Neutrophil (primary cell): ENCODE measurements at regions not wholly inside any gene's neighbourhood (a gene's known extent, or its start where the extent isn't known, plus 50 kb on each side); places are given as distances from the start of the nearest gene placed in this dataset.

Experiments used
- H3K27ac ChIP-seq: fragments of 200-600 bp; sonication (generic); 2 replicates; pipeline ENCODE4 v1.5.1; 2016; ENCODE audit warnings: mild to moderate bottlenecking, moderate library complexity
- H3K27me3 ChIP-seq: fragments of 200-600 bp; sonication (generic); 2 replicates; pipeline ENCODE4 v1.6.0; 2016; ENCODE audit warnings: mild to moderate bottlenecking
- H3K36me3 ChIP-seq: fragments of 200-600 bp; sonication (generic); 2 replicates; pipeline ENCODE4 v1.5.1; 2017
- H3K4me1 ChIP-seq, 2 experiments: fragments of 200-600 bp in 1 of 2; sonication (generic) in 1 of 2; 1 replicate in 1 of 2; 2 replicates in 1 of 2; pipeline versions ENCODE4 v1.5.1 to v1.6.1; 2013 to 2016; ENCODE audit warnings: low read depth in 1 of 2, low read length in 1 of 2, mild to moderate bottlenecking in 1 of 2, moderate library complexity in 1 of 2; ENCODE audit not compliant: control insufficient read depth in 1 of 2, insufficient read depth in 1 of 2
- H3K4me3 ChIP-seq, 2 experiments: fragments of 200-600 bp in 1 of 2; sonication (generic) in 1 of 2; 1 replicate in 1 of 2; 2 replicates in 1 of 2; pipeline ENCODE4 v1.5.1; 2013 to 2016; ENCODE audit warnings: low read depth in 1 of 2, low read length in 1 of 2, mild to moderate bottlenecking in 1 of 2, moderate library complexity in 1 of 2
- H3K9me3 ChIP-seq: fragments of 200-600 bp; sonication (generic); 2 replicates; pipeline ENCODE4 v1.5.1; 2016
- TF ChIP-seq, protein P1 (sequence below): fragments of 200-600 bp; sonication (generic); IDR thresholded peaks from 2 replicates; pipeline ENCODE4 v1.5.1; 2016; ENCODE audit warnings: antibody characterized with exemption

DNA sequence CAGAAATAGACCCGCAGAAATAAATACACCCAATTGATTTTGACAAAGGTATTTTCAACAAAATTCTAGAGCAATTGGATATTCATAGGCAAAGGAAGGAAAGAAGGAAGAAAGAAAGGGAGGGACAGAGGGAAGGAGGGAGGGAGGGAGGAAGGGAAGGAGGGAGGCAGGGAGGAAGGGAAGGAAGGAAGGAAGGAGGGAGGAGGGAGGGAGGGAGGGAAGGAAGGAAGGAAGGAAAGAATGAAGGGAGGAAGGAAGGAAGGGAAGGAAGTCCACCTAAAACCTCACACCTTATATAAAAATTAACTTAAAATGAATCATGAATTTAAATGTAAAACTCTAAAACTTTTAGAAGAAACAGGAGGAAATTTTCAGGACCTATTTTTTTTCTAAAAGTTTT lies 94.2 kb upstream of the USP47 start:
- H3K9me3 ChIP-seq: no peaks in the 10 kb centered on the region
- no peaks in the 10 kb centered on the region for H3K4me1 ChIP-seq
- peaks cover 6% of the 10 kb centered on the region for H3K27me3 ChIP-seq
- no peak overlapping the region for H3K4me3 ChIP-seq
- H3K36me3 ChIP-seq: no peaks in the 10 kb centered on the region
- TF ChIP-seq, protein P1, sequence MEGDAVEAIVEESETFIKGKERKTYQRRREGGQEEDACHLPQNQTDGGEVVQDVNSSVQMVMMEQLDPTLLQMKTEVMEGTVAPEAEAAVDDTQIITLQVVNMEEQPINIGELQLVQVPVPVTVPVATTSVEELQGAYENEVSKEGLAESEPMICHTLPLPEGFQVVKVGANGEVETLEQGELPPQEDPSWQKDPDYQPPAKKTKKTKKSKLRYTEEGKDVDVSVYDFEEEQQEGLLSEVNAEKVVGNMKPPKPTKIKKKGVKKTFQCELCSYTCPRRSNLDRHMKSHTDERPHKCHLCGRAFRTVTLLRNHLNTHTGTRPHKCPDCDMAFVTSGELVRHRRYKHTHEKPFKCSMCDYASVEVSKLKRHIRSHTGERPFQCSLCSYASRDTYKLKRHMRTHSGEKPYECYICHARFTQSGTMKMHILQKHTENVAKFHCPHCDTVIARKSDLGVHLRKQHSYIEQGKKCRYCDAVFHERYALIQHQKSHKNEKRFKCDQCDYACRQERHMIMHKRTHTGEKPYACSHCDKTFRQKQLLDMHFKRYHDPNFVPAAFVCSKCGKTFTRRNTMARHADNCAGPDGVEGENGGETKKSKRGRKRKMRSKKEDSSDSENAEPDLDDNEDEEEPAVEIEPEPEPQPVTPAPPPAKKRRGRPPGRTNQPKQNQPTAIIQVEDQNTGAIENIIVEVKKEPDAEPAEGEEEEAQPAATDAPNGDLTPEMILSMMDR: no peak
- no peak overlapping the region for H3K27ac ChIP-seq

DNA sequence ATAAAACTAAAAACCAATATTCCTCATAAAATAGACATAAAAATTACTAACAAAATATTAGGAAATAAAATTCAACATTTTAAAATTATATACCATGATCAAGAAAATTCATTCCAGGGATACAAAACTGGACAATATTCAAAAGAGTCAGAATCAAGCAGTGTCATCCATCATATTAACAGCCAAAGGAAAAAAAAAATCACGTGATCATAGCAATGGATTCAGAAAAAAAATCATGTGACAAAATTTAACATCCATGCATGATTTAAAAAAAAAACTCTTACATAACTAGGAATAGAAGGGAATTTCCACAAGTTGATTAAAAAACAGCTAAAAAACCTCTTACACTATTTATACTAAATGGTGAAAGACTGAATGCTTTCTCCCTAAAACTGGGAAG lies 95.3 kb upstream of the USP47 start:
- no peak overlapping the region for H3K4me3 ChIP-seq
- TF ChIP-seq, protein P1: no peak
- no peaks in the 10 kb centered on the region for H3K4me1 ChIP-seq
- H3K9me3 ChIP-seq: no peaks in the 10 kb centered on the region
- H3K36me3 ChIP-seq: no peaks in the 10 kb centered on the region
- H3K27ac ChIP-seq: no peak overlapping the region
- H3K27me3 ChIP-seq: no peaks in the 10 kb centered on the region

DNA sequence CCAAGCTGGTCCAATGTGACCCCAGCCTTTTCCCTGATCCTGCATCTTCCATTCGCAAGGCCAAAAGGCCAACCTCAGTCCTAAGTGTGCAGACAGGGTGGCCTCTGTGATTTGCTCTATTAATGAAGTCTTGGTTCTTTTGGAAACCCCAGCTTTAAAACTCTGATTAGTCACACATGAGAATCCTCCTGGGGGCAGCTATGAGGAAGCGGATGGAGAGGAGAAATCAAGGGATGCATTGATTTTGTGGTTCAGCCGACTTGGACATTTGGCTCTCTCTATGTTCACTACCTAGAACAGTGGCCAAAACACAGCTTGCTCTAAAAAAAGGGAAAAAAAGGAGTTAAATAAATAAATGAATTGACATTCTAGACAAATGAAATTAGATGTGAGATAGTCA lies 98.6 kb upstream of the USP47 start:
- TF ChIP-seq, protein P1: no peak
- H3K36me3 ChIP-seq: no peaks in the 10 kb centered on the region
- H3K9me3 ChIP-seq: no peaks in the 10 kb centered on the region
- H3K27ac ChIP-seq: no peak overlapping the region
- H3K4me3 ChIP-seq: no peak overlapping the region
- H3K4me1 ChIP-seq: no peaks in the 10 kb centered on the region
- no peaks in the 10 kb centered on the region for H3K27me3 ChIP-seq

DNA sequence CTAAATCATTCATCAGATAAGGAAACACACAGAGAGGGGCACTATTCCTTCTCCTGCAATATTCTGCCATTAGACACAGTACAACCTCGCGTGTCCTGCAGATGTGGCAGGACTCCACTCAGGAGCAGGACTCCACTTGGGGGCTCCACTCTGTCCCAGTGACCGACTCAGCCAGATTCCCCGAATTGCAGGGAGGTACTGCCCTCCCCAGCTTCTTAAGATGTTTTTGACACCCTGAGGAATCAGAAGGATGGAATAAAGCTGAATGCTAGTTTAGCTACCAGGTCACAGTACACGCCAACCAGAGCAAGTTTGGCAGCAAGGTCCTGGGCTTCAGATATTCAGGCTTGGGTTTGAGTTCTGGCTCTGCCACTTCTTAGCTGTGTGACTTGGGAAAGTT lies 99.3 kb upstream of the USP47 start:
- H3K27me3 ChIP-seq: no peaks in the 10 kb centered on the region
- H3K4me3 ChIP-seq: no peak overlapping the region
- H3K9me3 ChIP-seq: no peaks in the 10 kb centered on the region
- TF ChIP-seq, protein P1: no peak
- no peaks in the 10 kb centered on the region for H3K4me1 ChIP-seq
- no peak overlapping the region for H3K27ac ChIP-seq
- H3K36me3 ChIP-seq: no peaks in the 10 kb centered on the region

DNA sequence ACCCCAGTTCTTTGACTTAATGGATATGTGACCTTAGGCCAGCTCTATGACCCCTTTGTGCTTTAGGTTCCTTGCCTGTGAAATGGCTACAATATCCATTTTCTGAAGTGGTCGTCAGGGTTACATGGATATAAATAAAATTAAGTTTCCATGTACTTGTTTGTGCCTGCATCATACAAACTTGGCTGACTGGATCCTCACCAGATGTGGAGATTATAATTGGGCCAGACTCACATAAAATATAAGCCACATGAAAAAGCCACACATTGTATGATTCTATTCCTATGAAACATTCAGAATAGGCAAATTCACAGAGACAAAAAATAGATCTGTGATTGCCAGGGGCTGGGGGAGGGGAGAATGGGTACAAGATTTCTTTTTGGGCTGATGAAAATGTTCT lies 100.9 kb upstream of the USP47 start:
- H3K9me3 ChIP-seq: no peaks in the 10 kb centered on the region
- no peaks in the 10 kb centered on the region for H3K36me3 ChIP-seq
- TF ChIP-seq, protein P1: no peak
- H3K4me1 ChIP-seq: no peaks in the 10 kb centered on the region
- H3K27ac ChIP-seq: no peak overlapping the region
- no peaks in the 10 kb centered on the region for H3K27me3 ChIP-seq
- H3K4me3 ChIP-seq: no peak overlapping the region

DNA sequence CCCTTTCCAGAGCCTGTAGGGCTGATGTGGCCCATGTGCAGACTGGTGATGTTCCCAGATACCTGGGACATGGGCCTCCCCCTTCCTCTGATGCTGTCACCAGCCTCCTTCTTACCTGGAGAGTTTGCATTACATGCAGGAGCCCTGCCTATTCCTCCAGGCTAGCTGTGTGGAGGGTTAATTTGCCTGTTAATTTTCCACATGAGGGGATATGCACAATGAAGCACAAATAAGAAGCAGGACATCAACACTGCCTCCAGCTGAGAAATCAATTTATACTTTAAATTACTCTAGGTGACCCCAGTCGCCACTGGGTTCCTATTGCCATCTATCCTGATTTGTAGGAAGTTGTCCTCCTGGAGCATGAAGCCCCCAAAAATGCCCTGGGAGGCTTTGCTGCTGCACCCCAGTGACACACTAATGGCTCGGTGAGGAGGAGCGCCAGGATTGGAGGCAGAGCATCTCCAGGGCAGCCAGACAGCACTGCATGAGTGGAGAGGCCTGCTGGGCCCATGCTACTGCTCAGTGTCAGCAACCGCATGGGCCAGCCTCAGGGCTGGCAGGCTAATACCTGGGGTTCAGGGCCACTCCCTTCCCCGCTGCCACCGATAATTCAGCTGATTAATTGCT lies 101.6 kb upstream of the USP47 start:
- no peaks in the 10 kb centered on the region for H3K36me3 ChIP-seq
- TF ChIP-seq, protein P1: no peak

More for the DNA sequence above, 101.6 kb upstream of the USP47 start:
- Histone ChIP-seq H3K4me1 (no peaks in the 10 kb centered on the region), H3K9me3 (no peaks in the 10 kb centered on the region), H3K27ac (no peak overlapping the region), H3K4me3 (no peak overlapping the region), H3K27me3 (no peaks in the 10 kb centered on the region)
